ENCODE measurements at regions not wholly inside any gene's neighbourhood (a gene's known extent, or its start where the extent isn't known, plus 50 kb on each side); places are given as distances from the start of the nearest gene placed in this dataset.

DNA sequence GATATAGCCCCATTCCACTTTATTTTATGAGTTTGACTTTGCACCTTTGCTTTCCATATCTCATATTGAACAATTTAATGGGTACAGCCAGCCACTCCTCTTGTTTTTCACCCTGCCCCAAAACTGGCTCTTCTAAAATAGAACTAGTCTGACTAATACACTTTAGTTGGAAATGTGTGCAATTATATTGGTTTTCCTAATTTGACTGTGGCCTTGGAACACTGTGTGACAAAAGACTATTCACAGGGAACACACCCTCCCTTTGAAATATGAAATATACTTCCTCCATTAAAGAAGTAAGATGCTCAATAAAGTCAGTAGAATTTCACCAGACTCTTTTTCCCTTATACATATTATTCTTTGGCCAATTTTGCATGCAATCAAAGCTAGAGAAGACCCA lies 218.6 kb upstream of the DCN start:
- intact Hi-C loops (cut with micrococcal nuclease): no loop called here
- H3K27me3 Mint-ChIP-seq (ENCODE audit: insufficient read depth, unreplicated experiment): no peaks in the 10 kb centered on the region
- H3K27ac Mint-ChIP-seq (ENCODE audit: low read depth, unreplicated experiment): no peak overlapping the region
- no TSS peak for BruUV-seq (replicated peaks)
- no peaks in the 10 kb centered on the region for H3K9me3 Mint-ChIP-seq (ENCODE audit: unreplicated experiment)
- H3K4me3 Mint-ChIP-seq (ENCODE audit: unreplicated experiment): no peak overlapping the region
- DNase-seq (ENCODE audit: unreplicated experiment): no peak
- peaks cover 7% of the 10 kb centered on the region for H3K4me1 Mint-ChIP-seq (ENCODE audit: insufficient read depth, unreplicated experiment)
- no peaks in the 10 kb centered on the region for H3K36me3 Mint-ChIP-seq (ENCODE audit: insufficient read depth, unreplicated experiment)
- ChIA-PET POLR2A (interaction anchor here (0.9 to 1.2 kb wide), 2 partner anchors 8 to 12 kb away, joined by 3 to 4 read pairs; no protein-coding TSS in a partner anchor), CTCF (interaction anchor here (2.4 kb wide), 1 partner anchor 19 kb away, joined by 10 read pairs; no protein-coding TSS in a partner anchor)
- no peak for TF ChIP-seq CTCF (IDR thresholded peaks at IDR 0.05; ENCODE audit: unreplicated experiment)

DNA sequence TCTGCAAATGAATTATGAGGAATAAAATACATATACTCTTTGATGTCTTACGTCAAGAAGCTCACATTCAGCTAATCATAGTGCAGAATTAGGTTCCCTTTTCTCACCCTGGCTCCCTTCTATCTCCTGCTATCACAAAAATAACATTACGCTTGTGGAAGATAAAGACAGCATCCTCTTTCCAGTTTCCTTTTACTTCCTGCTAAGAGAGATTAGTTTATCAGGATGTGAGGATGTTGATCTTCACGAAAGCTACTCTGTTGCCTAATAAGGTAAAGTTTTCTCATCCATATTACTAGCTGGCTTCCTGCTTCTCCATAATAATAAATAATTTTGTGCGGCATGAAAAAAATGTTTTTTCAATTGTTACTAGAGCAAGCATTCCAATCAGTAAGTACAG lies 217.7 kb upstream of the DCN start:
- no peaks in the 10 kb centered on the region for H3K36me3 Mint-ChIP-seq (ENCODE audit: insufficient read depth, unreplicated experiment)
- H3K9me3 Mint-ChIP-seq (ENCODE audit: unreplicated experiment): no peaks in the 10 kb centered on the region
- H3K4me3 Mint-ChIP-seq (ENCODE audit: unreplicated experiment): no peak overlapping the region
- no peak for DNase-seq (ENCODE audit: unreplicated experiment)
- H3K27me3 Mint-ChIP-seq (ENCODE audit: insufficient read depth, unreplicated experiment): no peaks in the 10 kb centered on the region
- POLR2A ChIA-PET: interaction anchor here (0.7 to 1.2 kb wide), 2 partner anchors 9 to 632 kb away, joined by 3 to 4 read pairs; no protein-coding TSS in a partner anchor
- BruUV-seq (replicated peaks): no TSS peak
- H3K4me1 Mint-ChIP-seq (ENCODE audit: insufficient read depth, unreplicated experiment): peaks cover 7% of the 10 kb centered on the region
- CTCF ChIA-PET: interaction anchor here (1.0 to 2.4 kb wide), 2 partner anchors 18 to 1171 kb away, joined by 3 to 10 read pairs; no protein-coding TSS in a partner anchor
- no peak for TF ChIP-seq CTCF (IDR thresholded peaks at IDR 0.05; ENCODE audit: unreplicated experiment)
- no peak overlapping the region for H3K27ac Mint-ChIP-seq (ENCODE audit: low read depth, unreplicated experiment)
- intact Hi-C loops (cut with micrococcal nuclease): no loop called here

DNA sequence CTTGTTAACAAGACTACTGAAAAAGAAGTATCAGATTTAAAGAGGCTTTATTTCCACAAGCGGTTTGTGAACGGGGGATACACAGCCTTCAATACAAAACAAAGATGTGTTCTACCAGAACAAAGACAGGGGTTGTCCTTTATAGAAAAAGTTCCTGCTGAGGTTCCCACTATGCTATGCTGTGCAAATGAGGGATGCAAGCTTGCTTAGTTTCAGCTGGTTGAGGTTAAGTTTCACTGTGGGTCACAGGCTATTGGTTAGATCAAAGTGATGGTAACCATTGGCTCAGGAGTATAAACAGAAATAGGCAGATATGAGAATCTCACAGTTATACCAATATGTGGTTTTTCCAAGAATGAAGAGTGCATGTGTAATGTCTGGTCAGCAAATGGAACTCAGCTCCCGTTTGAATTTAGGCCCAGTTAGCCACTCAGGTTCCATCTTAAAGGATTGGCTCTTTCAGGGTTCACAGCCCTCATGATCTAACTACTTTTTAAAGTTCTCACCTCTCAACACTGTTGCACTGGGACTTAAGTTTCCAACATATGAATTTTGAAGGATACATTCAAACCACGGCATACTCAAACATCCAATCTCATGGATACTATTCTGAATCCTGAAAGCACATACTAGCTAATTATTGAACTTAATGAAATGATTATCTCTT lies 215.4 kb upstream of the DCN start:
- BruUV-seq (replicated peaks): no TSS peak
- H3K27ac Mint-ChIP-seq (ENCODE audit: low read depth, unreplicated experiment): no peak overlapping the region
- H3K4me3 Mint-ChIP-seq (ENCODE audit: unreplicated experiment): no peak overlapping the region
- no peaks in the 10 kb centered on the region for H3K36me3 Mint-ChIP-seq (ENCODE audit: insufficient read depth, unreplicated experiment)
- H3K4me1 Mint-ChIP-seq (ENCODE audit: insufficient read depth, unreplicated experiment): peaks cover 7% of the 10 kb centered on the region
- H3K9me3 Mint-ChIP-seq (ENCODE audit: unreplicated experiment): no peaks in the 10 kb centered on the region
- H3K27me3 Mint-ChIP-seq (ENCODE audit: insufficient read depth, unreplicated experiment): no peaks in the 10 kb centered on the region
- intact Hi-C loops (cut with micrococcal nuclease): no loop called here
- CTCF ChIA-PET: interaction anchor here (1.2 kb wide), 1 partner anchor 16 kb away, joined by 3 read pairs; no protein-coding TSS in a partner anchor
- DNase-seq (ENCODE audit: unreplicated experiment): no peak
- no peak for TF ChIP-seq CTCF (IDR thresholded peaks at IDR 0.05; ENCODE audit: unreplicated experiment)
- POLR2A ChIA-PET: no interaction called here

- BruUV-seq (replicated peaks): no TSS peak
- H3K4me3 Mint-ChIP-seq (ENCODE audit: unreplicated experiment): no peak overlapping the region
- no peaks in the 10 kb centered on the region for H3K36me3 Mint-ChIP-seq (ENCODE audit: insufficient read depth, unreplicated experiment)
- no peak for DNase-seq (ENCODE audit: unreplicated experiment)
- H3K27me3 Mint-ChIP-seq (ENCODE audit: insufficient read depth, unreplicated experiment): no peaks in the 10 kb centered on the region
- intact Hi-C loops (cut with micrococcal nuclease): no loop called here
- POLR2A ChIA-PET: no interaction called here
- no peaks in the 10 kb centered on the region for H3K9me3 Mint-ChIP-seq (ENCODE audit: unreplicated experiment)
- no peak for TF ChIP-seq CTCF (IDR thresholded peaks at IDR 0.05; ENCODE audit: unreplicated experiment)
- no peak overlapping the region for H3K27ac Mint-ChIP-seq (ENCODE audit: low read depth, unreplicated experiment)
- H3K4me1 Mint-ChIP-seq (ENCODE audit: insufficient read depth, unreplicated experiment): peaks cover 5% of the 10 kb centered on the region
- CTCF ChIA-PET: interaction anchor here (0.9 to 2.2 kb wide), 3 partner anchors 14 to 415 kb away, joined by 3 to 7 read pairs (median 5); no protein-coding TSS in a partner anchor
These were observed 213.7 kb upstream of the DCN start for GRCh38 chr12:91396293-91396692.

Measured in MCF 10A (cell line).